NT2/D1 (cell line): ENCODE measurements at regions not wholly inside any gene's neighbourhood (a gene's known extent, or its start where the extent isn't known, plus 50 kb on each side); places are given as distances from the start of the nearest gene placed in this dataset.

Experiments
- YY1 ChIP-seq: IDR thresholded peaks from 2 replicates; pipeline ENCODE4 v1.6.1; 2011; ENCODE audit not compliant: insufficient read length, insufficient read depth
- ZNF274 ChIP-seq: IDR thresholded peaks from 2 replicates; pipeline ENCODE4 v1.6.1; 2011; ENCODE audit warnings: mild to moderate bottlenecking, low read depth, low read length

DNA sequence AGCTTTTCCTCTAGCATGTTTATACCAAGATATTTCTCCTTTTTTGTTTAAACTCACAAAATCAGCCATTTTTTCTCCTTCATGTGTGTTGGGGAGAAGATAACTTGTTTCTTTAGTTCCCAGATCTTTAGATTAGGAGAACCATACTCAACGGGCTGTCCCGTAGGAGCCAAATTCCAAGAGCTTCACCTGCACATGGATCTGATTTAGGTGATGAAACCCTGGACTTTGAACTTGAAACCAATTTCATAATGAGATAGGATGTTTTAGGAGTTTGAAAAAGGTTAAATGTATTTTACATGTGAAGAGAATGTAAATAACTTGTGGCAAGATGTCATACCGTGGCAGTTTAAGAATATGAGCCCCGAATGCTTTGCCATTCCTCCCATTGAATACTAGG lies 280.0 kb upstream of the PCDH18 start:
- TF ChIP-seq YY1 (no peak), ZNF274 (no peak)
